Keratinocyte (primary cell): ENCODE measurements at regions not wholly inside any gene's neighbourhood (a gene's known extent, or its start where the extent isn't known, plus 50 kb on each side); places are given as distances from the start of the nearest gene placed in this dataset.
"Not testable (repeated sequence)": the region's sequence is repeated elsewhere in the genome, so short reads cannot be mapped to it uniquely, and the experiment has no call there.

Experiments used
- DNase-seq: peaks from one replicate; pipeline ENCODE4 v3.0.0-alpha.2; 2011; ENCODE audit warnings: low read depth, missing footprints, low spot score
- FAIRE-seq: peaks from 2 replicates; lab custom pipeline; 2011; peaks lifted over from hg19 to GRCh38; lab: Jason Lieb, UNC
- H2AFZ ChIP-seq: 2 replicates; pipeline ENCODE4 v1.6.0; 2012; ENCODE audit warnings: low read length, control low read depth, inconsistent platforms; ENCODE audit not compliant: control insufficient read depth
- H3K27ac ChIP-seq: 2 replicates; pipeline ENCODE4 v1.5.1; 2011; ENCODE audit warnings: low read length; ENCODE audit not compliant: control insufficient read depth, insufficient read depth
- H3K27me3 ChIP-seq: 3 replicates; pipeline ENCODE4 v1.6.0; 2011; ENCODE audit warnings: low read length; ENCODE audit not compliant: control insufficient read depth, insufficient read depth; ENCODE audit errors: extremely low read depth
- H3K36me3 ChIP-seq, 2 experiments: 2 replicates in 1 of 2; 3 replicates in 1 of 2; pipeline ENCODE4 v1.5.1; 2011; ENCODE audit warnings: low read length in 2 of 2, mild to moderate bottlenecking in 1 of 2; ENCODE audit not compliant: control insufficient read depth in 2 of 2, insufficient read depth in 2 of 2; ENCODE audit errors: extremely low read depth in 1 of 2
- H3K4me1 ChIP-seq: 3 replicates; pipeline ENCODE4 v1.5.1; 2011; ENCODE audit warnings: low read length; ENCODE audit not compliant: control insufficient read depth, insufficient read depth; ENCODE audit errors: extremely low read depth
- H3K4me2 ChIP-seq: 3 replicates; pipeline ENCODE4 v1.6.0; 2011; ENCODE audit warnings: low read depth, low read length; ENCODE audit not compliant: control insufficient read depth, insufficient read depth; ENCODE audit errors: extremely low read depth
- H3K4me3 ChIP-seq, 3 experiments: fragments of 200-600 bp in 1 of 3; sonication (generic) in 1 of 3; 2 replicates in 2 of 3; 3 replicates in 1 of 3; pipeline ENCODE4 v1.5.1; 2011 to 2016; ENCODE audit warnings: low read length in 3 of 3, mild to moderate bottlenecking in 3 of 3, control low read depth in 2 of 3, inconsistent platforms in 1 of 3, low read depth in 1 of 3, mixed read lengths in 1 of 3, mixed run types in 1 of 3, moderate library complexity in 1 of 3; ENCODE audit not compliant: control insufficient read depth in 2 of 3, insufficient read depth in 2 of 3; ENCODE audit errors: extremely low read depth in 1 of 3
- H3K79me2 ChIP-seq: 2 replicates; pipeline ENCODE4 v1.6.0; 2012; ENCODE audit warnings: low read length; ENCODE audit not compliant: control insufficient read depth, insufficient read depth
- H3K9ac ChIP-seq: 3 replicates; pipeline ENCODE4 v1.6.0; 2011; ENCODE audit warnings: low read length; ENCODE audit not compliant: control insufficient read depth, insufficient read depth; ENCODE audit errors: extremely low read depth
- H3K9me1 ChIP-seq: 3 replicates; pipeline ENCODE4 v1.6.0; 2011; ENCODE audit warnings: low read length; ENCODE audit not compliant: control insufficient read depth, insufficient read depth; ENCODE audit errors: extremely low read depth
- H3K9me3 ChIP-seq: 2 replicates; pipeline ENCODE4 v1.5.1; 2012; ENCODE audit warnings: low read depth, low read length; ENCODE audit not compliant: control insufficient read depth
- H4K20me1 ChIP-seq: 3 replicates; pipeline ENCODE4 v1.6.0; 2011; ENCODE audit warnings: low read length; ENCODE audit not compliant: control insufficient read depth, insufficient read depth; ENCODE audit errors: extremely low read depth
- CTCF ChIP-seq, 3 experiments: IDR thresholded peaks in 1 of 3; conservative IDR thresholded peaks in 1 of 3; optimal IDR thresholded peaks in 1 of 3; 2 replicates in 2 of 3; 3 replicates in 1 of 3; pipeline versions ENCODE3 to v1.5.1; 2011; ENCODE audit warnings: low read length in 3 of 3, mild to moderate bottlenecking in 3 of 3, moderate library complexity in 2 of 3, control low read depth in 1 of 3, inconsistent platforms in 1 of 3; ENCODE audit not compliant: insufficient read depth in 2 of 3; ENCODE audit errors: extremely low read depth in 1 of 3
- EZH2 ChIP-seq: IDR thresholded peaks from one replicate; pipeline ENCODE4 v1.6.1; 2012; ENCODE audit warnings: inconsistent platforms, mild to moderate bottlenecking, low read length, moderate library complexity
- dilution Hi-C: fragments of 300-500 bp; cut with MboI; formaldehyde crosslinking; loops from one replicate; pipeline ENCODE4 v1.7.0; 2020; ENCODE audit warnings: low sequenced_read_pairs; ENCODE audit not compliant: extremely low pct_ligation_motif_present

DNA sequence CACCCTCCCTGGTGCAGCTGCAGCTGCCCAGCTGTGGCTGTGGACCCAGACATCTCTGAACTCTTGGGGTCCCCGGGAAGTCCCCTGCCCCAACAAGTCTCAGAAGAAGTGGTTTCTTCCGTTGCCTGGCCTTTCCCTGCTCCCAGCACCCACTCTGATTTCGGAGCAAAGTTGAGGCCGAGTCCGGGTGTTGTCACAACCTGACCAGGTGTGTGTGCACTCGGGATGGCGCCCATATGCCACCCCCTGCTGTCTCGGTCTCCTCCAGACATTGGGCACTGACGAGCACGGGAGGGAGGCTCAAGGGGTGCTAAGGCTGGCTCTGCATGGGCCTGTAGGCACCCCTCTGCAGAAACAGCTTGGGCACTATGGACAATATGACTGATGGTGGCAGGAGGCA is 1055.3 kb downstream of the REEP3 start:
- Histone ChIP-seq H3K79me2 (no peaks in the 10 kb centered on the region), H3K4me3 (no peak overlapping the region), H3K27me3 (no peaks in the 10 kb centered on the region), H4K20me1 (no peaks in the 10 kb centered on the region), H3K4me2 (no peak overlapping the region), H3K9ac (no peak overlapping the region), H3K9me1 (no peaks in the 10 kb centered on the region), H3K4me1 (no peaks in the 10 kb centered on the region), H3K27ac (no peak overlapping the region), H3K36me3 (no peaks in the 10 kb centered on the region), H2AFZ (no peak overlapping the region), H3K9me3 (peaks cover 2% of the 10 kb centered on the region)
- dilution Hi-C loops, result no loop called here
- TF ChIP-seq CTCF (optimal IDR thresholded peaks at IDR 0.05 in 1 of 3, IDR thresholded peaks at IDR 0.05 in 1 of 3, conservative IDR thresholded peaks at IDR 0.05 in 1 of 3; ENCODE audit: extremely low read depth in 1 of 3, insufficient read depth in 2 of 3, low read length in 3 of 3), result no peak
- TF ChIP-seq EZH2, result no peak
- DNase-seq (no peak), FAIRE-seq (no peak)

DNA sequence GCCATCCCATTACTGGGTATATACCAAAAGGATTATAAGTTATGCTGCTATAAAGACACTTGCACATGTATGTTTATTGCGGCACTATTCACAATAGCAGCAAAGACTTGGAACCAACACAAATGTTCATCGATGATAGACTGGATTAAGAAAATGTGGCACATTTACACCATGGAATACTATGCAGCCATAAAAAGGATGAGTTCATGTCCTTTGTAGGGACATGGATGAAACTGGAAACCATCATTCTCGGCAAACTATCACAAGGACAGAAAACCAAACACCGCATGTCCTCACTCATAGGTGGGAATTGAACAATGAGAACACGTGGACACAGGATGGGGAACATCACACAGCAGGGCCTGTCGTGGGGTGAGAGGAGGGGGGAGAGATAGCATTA is 1057.6 kb downstream of the REEP3 start:
- H3K9ac ChIP-seq, H3K36me3 ChIP-seq, H3K27ac ChIP-seq, FAIRE-seq, H3K4me1 ChIP-seq, H3K4me3 ChIP-seq, H2AFZ ChIP-seq, DNase-seq, dilution Hi-C loops, H3K27me3 ChIP-seq, H3K9me3 ChIP-seq, H3K79me2 ChIP-seq, H3K9me1 ChIP-seq, H4K20me1 ChIP-seq, H3K4me2 ChIP-seq: not testable (repeated sequence)

DNA sequence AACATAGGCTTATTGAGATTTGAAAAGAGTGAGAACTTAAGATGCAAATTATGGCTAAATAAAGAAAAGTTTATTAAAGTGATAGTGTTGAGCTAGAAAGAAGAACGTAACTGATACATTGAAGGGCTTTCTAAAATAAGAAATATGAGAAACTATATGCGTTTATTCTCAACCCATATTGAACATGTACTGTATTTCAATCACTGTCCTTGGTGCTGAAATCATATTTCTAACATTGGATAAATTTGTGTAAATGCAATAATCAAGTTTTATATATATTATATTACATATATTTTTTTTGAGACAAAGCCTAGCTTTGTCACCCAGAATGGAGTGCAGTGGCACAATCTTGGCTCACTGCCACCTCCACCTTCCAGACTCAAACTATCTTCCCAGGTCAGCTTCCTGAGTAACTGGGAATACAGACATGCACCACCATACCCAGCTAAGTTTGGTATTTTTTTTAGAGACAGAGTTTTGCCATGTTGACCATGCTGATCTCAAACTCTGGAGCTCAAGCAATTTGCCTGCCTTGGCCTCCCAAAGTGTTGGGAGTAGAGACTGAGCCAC is 1065.8 kb downstream of the REEP3 start:
- H3K27me3 ChIP-seq, result no peaks in the 10 kb centered on the region
- H2AFZ ChIP-seq, result no peak overlapping the region
- H3K9ac ChIP-seq, result no peak overlapping the region
- no peaks in the 10 kb centered on the region for H3K9me3 ChIP-seq
- no peak overlapping the region for H3K4me2 ChIP-seq
- H3K4me3 ChIP-seq, result no peak overlapping the region
- TF ChIP-seq CTCF (optimal IDR thresholded peaks at IDR 0.05 in 1 of 3, IDR thresholded peaks at IDR 0.05 in 1 of 3, conservative IDR thresholded peaks at IDR 0.05 in 1 of 3; ENCODE audit: extremely low read depth in 1 of 3, insufficient read depth in 2 of 3, low read length in 3 of 3) (no peak), EZH2 (no peak)
- no peaks in the 10 kb centered on the region for H3K79me2 ChIP-seq
- H4K20me1 ChIP-seq, result no peaks in the 10 kb centered on the region
- no peaks in the 10 kb centered on the region for H3K9me1 ChIP-seq
- no peaks in the 10 kb centered on the region for H3K4me1 ChIP-seq
- no peak overlapping the region for H3K27ac ChIP-seq
- no peak for FAIRE-seq
- no peak for DNase-seq
- dilution Hi-C loops, result no loop called here
- no peaks in the 10 kb centered on the region for H3K36me3 ChIP-seq
